ENCODE measurements at regions not wholly inside any gene's neighbourhood (a gene's known extent, or its start where the extent isn't known, plus 50 kb on each side); places are given as distances from the start of the nearest gene placed in this dataset.

GRCh38 chr12:22740656-22741355, 115.8 kb downstream of the ETNK1 start:
- Mint-ChIP-seq H3K4me3 (ENCODE audit: unreplicated experiment) (no peak overlapping the region), H3K27me3 (ENCODE audit: unreplicated experiment) (no peaks in the 10 kb centered on the region), H3K27ac (ENCODE audit: unreplicated experiment) (no peak overlapping the region), H3K9me3 (ENCODE audit: unreplicated experiment) (no peaks in the 10 kb centered on the region), H3K4me1 (ENCODE audit: unreplicated experiment) (no peaks in the 10 kb centered on the region), H3K36me3 (ENCODE audit: low read depth, unreplicated experiment) (no peaks in the 10 kb centered on the region)
- no peak for TF ChIP-seq CTCF (IDR thresholded peaks at IDR 0.05; ENCODE audit: unreplicated experiment)
- no peak for DNase-seq (ENCODE audit: low spot score)

- Mint-ChIP-seq H3K9me3 (ENCODE audit: unreplicated experiment) (no peaks in the 10 kb centered on the region), H3K4me3 (ENCODE audit: unreplicated experiment) (no peak overlapping the region), H3K27ac (ENCODE audit: unreplicated experiment) (no peak overlapping the region), H3K36me3 (ENCODE audit: low read depth, unreplicated experiment) (no peaks in the 10 kb centered on the region), H3K4me1 (ENCODE audit: unreplicated experiment) (no peaks in the 10 kb centered on the region), H3K27me3 (ENCODE audit: unreplicated experiment) (no peaks in the 10 kb centered on the region)
- DNase-seq (ENCODE audit: low spot score): no peak
- no peak for TF ChIP-seq CTCF (IDR thresholded peaks at IDR 0.05; ENCODE audit: unreplicated experiment)
Measured at GRCh38 chr12:22743700-22744099, 118.7 kb downstream of the ETNK1 start.

- no peak for DNase-seq (ENCODE audit: low spot score)
- no peak overlapping the region for H3K4me3 Mint-ChIP-seq (ENCODE audit: unreplicated experiment)
- no peak overlapping the region for H3K27ac Mint-ChIP-seq (ENCODE audit: unreplicated experiment)
- no peaks in the 10 kb centered on the region for H3K9me3 Mint-ChIP-seq (ENCODE audit: unreplicated experiment)
- no peak for TF ChIP-seq CTCF (IDR thresholded peaks at IDR 0.05; ENCODE audit: unreplicated experiment)
- H3K36me3 Mint-ChIP-seq (ENCODE audit: low read depth, unreplicated experiment): no peaks in the 10 kb centered on the region
- H3K27me3 Mint-ChIP-seq (ENCODE audit: unreplicated experiment): no peaks in the 10 kb centered on the region
- H3K4me1 Mint-ChIP-seq (ENCODE audit: unreplicated experiment): no peaks in the 10 kb centered on the region
Measured at GRCh38 chr12:22744197-22744596, 119.2 kb downstream of the ETNK1 start.

GRCh38 chr12:22746720-22747119, 121.7 kb downstream of the ETNK1 start:
- H3K27me3 Mint-ChIP-seq (ENCODE audit: unreplicated experiment): no peaks in the 10 kb centered on the region
- H3K4me3 Mint-ChIP-seq (ENCODE audit: unreplicated experiment): no peak overlapping the region
- H3K9me3 Mint-ChIP-seq (ENCODE audit: unreplicated experiment): no peaks in the 10 kb centered on the region
- no peaks in the 10 kb centered on the region for H3K36me3 Mint-ChIP-seq (ENCODE audit: low read depth, unreplicated experiment)
- no peak for DNase-seq (ENCODE audit: low spot score)
- H3K4me1 Mint-ChIP-seq (ENCODE audit: unreplicated experiment): no peaks in the 10 kb centered on the region
- no peak overlapping the region for H3K27ac Mint-ChIP-seq (ENCODE audit: unreplicated experiment)
- TF ChIP-seq CTCF (IDR thresholded peaks at IDR 0.05; ENCODE audit: unreplicated experiment): no peak

GRCh38 chr12:22755629-22756028, 130.7 kb downstream of the ETNK1 start:
- Mint-ChIP-seq H3K27me3 (ENCODE audit: unreplicated experiment) (no peaks in the 10 kb centered on the region), H3K4me1 (ENCODE audit: unreplicated experiment) (no peaks in the 10 kb centered on the region), H3K27ac (ENCODE audit: unreplicated experiment) (no peak overlapping the region)

More at GRCh38 chr12:22755629-22756028, 130.7 kb downstream of the ETNK1 start:
- Mint-ChIP-seq H3K36me3 (ENCODE audit: low read depth, unreplicated experiment) (no peaks in the 10 kb centered on the region), H3K9me3 (ENCODE audit: unreplicated experiment) (no peaks in the 10 kb centered on the region), H3K4me3 (ENCODE audit: unreplicated experiment) (no peak overlapping the region)
- DNase-seq (ENCODE audit: low spot score): no peak
- no peak for TF ChIP-seq CTCF (IDR thresholded peaks at IDR 0.05; ENCODE audit: unreplicated experiment)

Data from endothelial cell (in vitro differentiated cells).